ENCODE measurements at regions not wholly inside any gene's neighbourhood (a gene's known extent, or its start where the extent isn't known, plus 50 kb on each side); places are given as distances from the start of the nearest gene placed in this dataset.

DNA sequence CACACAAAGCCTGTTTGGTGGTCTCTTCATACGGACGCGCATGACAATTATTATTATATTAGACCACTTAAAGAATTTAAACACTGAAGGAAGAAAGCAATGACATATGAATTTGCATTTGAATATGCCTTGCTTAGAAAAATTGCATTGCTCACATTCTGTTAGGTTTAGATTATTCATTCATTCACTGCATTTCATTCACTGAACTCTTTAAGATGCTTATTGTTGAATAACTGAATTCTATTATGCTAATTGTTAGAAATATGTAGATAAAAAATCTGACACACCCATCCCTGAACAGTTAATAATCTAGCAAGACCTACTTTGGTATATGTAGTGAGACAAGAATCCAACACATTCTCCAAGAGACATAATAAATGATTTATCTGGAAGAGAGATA is 94.4 kb upstream of the PEX5L start:
- no peak overlapping the region for H3K4me3 ChIP-seq
- ATAC-seq (no peak), DNase-seq (ENCODE audit: low spot score) (no peak)
- no peak overlapping the region for H3K27ac ChIP-seq (ENCODE audit: low read depth)
- peaks cover 25% of the 10 kb centered on the region for H3K4me1 ChIP-seq (ENCODE audit: insufficient read depth)
- H3K9me2 ChIP-seq (ENCODE audit: insufficient read depth), result peaks cover 12% of the 10 kb centered on the region
- no peaks in the 10 kb centered on the region for H4K20me1 ChIP-seq (replicated peaks; ENCODE audit: insufficient read depth)
- H3K27me3 Mint-ChIP-seq (ENCODE audit: insufficient read depth, low read depth, poor library complexity), result peaks cover 1% of the 10 kb centered on the region
- no peaks in the 10 kb centered on the region for H3K79me2 ChIP-seq (replicated peaks; ENCODE audit: insufficient read depth)
- H3K4me3 Mint-ChIP-seq, result no peak overlapping the region
- peaks cover 26% of the 10 kb centered on the region for H3K9me3 Mint-ChIP-seq
- no peak overlapping the region for H3K4me2 ChIP-seq
- H3K4me1 Mint-ChIP-seq, result peaks cover 29% of the 10 kb centered on the region
- TF ChIP-seq, protein P1, sequence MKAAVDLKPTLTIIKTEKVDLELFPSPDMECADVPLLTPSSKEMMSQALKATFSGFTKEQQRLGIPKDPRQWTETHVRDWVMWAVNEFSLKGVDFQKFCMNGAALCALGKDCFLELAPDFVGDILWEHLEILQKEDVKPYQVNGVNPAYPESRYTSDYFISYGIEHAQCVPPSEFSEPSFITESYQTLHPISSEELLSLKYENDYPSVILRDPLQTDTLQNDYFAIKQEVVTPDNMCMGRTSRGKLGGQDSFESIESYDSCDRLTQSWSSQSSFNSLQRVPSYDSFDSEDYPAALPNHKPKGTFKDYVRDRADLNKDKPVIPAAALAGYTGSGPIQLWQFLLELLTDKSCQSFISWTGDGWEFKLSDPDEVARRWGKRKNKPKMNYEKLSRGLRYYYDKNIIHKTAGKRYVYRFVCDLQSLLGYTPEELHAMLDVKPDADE (IDR thresholded peaks at IDR 0.05), result no peak
- TF ChIP-seq EZH2phosphoT487 (IDR thresholded peaks at IDR 0.05; ENCODE audit: unreplicated experiment), result no peak
- no peaks in the 10 kb centered on the region for H3K27me3 ChIP-seq (ENCODE audit: insufficient read depth)
- H3K36me3 ChIP-seq (ENCODE audit: insufficient read depth), result no peaks in the 10 kb centered on the region
- H3K27ac Mint-ChIP-seq, result no peak overlapping the region
- H2AFZ ChIP-seq, result no peak overlapping the region
- H3F3A ChIP-seq (replicated peaks; ENCODE audit: low read depth), result no peaks in the 10 kb centered on the region; the same call in 1 of the 2 replicates
- H3K36me3 Mint-ChIP-seq (ENCODE audit: low read depth), result peaks cover 28% of the 10 kb centered on the region

DNA sequence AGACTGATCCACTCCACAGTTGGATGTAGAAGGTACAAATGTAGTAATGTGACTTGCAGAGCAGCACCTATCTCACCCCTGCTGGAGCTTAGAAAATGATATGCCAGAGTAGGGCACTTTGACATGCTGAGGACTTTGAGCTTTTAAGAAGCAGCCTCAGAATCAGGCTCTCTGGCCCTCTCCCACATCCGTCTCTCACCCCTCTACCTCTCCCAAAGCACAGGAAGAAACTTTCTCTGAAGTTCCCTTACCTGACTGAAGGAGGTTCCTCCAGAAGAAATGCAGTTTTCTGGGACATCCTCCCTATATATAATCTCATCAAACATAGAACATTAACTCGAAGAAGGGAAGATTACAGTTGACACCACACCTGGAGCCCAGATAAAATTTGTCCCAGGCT is 98.4 kb upstream of the PEX5L start:
- Histone ChIP-seq H3K36me3 (ENCODE audit: insufficient read depth) (no peaks in the 10 kb centered on the region), H3F3A (replicated peaks; ENCODE audit: low read depth) (no peaks in the 10 kb centered on the region; the same call in 1 of the 2 replicates), H3K4me1 (ENCODE audit: insufficient read depth) (peaks cover 28% of the 10 kb centered on the region), H3K4me3 (no peak overlapping the region), H3K27ac (ENCODE audit: low read depth) (no peak overlapping the region), H4K20me1 (replicated peaks; ENCODE audit: insufficient read depth) (no peaks in the 10 kb centered on the region), H2AFZ (peak overlapping the region; percentile 43), H3K9me2 (ENCODE audit: insufficient read depth) (peaks cover 9% of the 10 kb centered on the region), H3K27me3 (ENCODE audit: insufficient read depth) (no peaks in the 10 kb centered on the region), H3K4me2 (peak overlapping the region; percentile 28; the same call in 1 of the 2 replicates), H3K79me2 (replicated peaks; ENCODE audit: insufficient read depth) (no peaks in the 10 kb centered on the region)
- DNase-seq (ENCODE audit: low spot score) (no peak), ATAC-seq (no peak; the same call in 1 of the 3 replicates)
- peaks cover 29% of the 10 kb centered on the region for H3K4me1 Mint-ChIP-seq
- peaks cover 4% of the 10 kb centered on the region; the same call in 1 of the 3 replicates for H3K9me3 Mint-ChIP-seq
- H3K27ac Mint-ChIP-seq, result no peak overlapping the region
- H3K27me3 Mint-ChIP-seq (ENCODE audit: insufficient read depth, low read depth, poor library complexity), result no peaks in the 10 kb centered on the region
- H3K36me3 Mint-ChIP-seq (ENCODE audit: low read depth), result peaks cover under 1% of the 10 kb centered on the region; the same call in 2 of the 3 replicates
- no peak overlapping the region for H3K4me3 Mint-ChIP-seq
- TF ChIP-seq, protein P2, sequence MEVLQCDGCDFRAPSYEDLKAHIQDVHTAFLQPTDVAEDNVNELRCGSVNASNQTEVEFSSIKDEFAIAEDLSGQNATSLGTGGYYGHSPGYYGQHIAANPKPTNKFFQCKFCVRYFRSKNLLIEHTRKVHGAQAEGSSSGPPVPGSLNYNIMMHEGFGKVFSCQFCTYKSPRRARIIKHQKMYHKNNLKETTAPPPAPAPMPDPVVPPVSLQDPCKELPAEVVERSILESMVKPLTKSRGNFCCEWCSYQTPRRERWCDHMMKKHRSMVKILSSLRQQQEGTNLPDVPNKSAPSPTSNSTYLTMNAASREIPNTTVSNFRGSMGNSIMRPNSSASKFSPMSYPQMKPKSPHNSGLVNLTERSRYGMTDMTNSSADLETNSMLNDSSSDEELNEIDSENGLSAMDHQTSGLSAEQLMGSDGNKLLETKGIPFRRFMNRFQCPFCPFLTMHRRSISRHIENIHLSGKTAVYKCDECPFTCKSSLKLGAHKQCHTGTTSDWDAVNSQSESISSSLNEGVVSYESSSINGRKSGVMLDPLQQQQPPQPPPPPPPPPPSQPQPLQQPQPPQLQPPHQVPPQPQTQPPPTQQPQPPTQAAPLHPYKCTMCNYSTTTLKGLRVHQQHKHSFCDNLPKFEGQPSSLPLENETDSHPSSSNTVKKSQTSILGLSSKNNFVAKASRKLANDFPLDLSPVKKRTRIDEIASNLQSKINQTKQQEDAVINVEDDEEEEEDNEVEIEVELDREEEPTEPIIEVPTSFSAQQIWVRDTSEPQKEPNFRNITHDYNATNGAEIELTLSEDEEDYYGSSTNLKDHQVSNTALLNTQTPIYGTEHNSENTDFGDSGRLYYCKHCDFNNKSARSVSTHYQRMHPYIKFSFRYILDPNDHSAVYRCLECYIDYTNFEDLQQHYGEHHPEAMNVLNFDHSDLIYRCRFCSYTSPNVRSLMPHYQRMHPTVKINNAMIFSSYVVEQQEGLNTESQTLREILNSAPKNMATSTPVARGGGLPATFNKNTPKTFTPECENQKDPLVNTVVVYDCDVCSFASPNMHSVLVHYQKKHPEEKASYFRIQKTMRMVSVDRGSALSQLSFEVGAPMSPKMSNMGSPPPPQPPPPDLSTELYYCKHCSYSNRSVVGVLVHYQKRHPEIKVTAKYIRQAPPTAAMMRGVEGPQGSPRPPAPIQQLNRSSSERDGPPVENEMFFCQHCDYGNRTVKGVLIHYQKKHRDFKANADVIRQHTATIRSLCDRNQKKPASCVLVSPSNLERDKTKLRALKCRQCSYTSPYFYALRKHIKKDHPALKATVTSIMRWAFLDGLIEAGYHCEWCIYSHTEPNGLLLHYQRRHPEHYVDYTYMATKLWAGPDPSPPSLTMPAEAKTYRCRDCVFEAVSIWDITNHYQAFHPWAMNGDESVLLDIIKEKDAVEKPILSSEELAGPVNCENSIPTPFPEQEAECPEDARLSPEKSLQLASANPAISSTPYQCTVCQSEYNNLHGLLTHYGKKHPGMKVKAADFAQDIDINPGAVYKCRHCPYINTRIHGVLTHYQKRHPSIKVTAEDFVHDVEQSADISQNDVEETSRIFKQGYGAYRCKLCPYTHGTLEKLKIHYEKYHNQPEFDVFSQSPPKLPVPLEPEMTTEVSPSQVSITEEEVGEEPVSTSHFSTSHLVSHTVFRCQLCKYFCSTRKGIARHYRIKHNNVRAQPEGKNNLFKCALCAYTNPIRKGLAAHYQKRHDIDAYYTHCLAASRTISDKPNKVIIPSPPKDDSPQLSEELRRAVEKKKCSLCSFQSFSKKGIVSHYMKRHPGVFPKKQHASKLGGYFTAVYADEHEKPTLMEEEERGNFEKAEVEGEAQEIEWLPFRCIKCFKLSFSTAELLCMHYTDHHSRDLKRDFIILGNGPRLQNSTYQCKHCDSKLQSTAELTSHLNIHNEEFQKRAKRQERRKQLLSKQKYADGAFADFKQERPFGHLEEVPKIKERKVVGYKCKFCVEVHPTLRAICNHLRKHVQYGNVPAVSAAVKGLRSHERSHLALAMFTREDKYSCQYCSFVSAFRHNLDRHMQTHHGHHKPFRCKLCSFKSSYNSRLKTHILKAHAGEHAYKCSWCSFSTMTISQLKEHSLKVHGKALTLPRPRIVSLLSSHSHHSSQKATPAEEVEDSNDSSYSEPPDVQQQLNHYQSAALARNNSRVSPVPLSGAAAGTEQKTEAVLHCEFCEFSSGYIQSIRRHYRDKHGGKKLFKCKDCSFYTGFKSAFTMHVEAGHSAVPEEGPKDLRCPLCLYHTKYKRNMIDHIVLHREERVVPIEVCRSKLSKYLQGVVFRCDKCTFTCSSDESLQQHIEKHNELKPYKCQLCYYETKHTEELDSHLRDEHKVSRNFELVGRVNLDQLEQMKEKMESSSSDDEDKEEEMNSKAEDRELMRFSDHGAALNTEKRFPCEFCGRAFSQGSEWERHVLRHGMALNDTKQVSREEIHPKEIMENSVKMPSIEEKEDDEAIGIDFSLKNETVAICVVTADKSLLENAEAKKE (CRISPR knock-in tag; IDR thresholded peaks at IDR 0.05), result no peak
- TF ChIP-seq CREB1 (CRISPR knock-in tag; IDR thresholded peaks at IDR 0.05; ENCODE audit: low read depth) (no peak), NANOG (IDR thresholded peaks at IDR 0.05; ENCODE audit: borderline replicate concordance) (no peak), EZH2 (IDR thresholded peaks at IDR 0.05; ENCODE audit: low read depth, unreplicated experiment) (no peak), ZNF114 (CRISPR knock-in tag; IDR thresholded peaks at IDR 0.05) (no peak), POLR2AphosphoS5 (IDR thresholded peaks at IDR 0.05; ENCODE audit: low read depth) (no peak), STAT1 (IDR thresholded peaks at IDR 0.05; ENCODE audit: unreplicated experiment) (no peak)
- TF ChIP-seq, protein P1 (IDR thresholded peaks at IDR 0.05), result no peak
- TF ChIP-seq, protein P3, sequence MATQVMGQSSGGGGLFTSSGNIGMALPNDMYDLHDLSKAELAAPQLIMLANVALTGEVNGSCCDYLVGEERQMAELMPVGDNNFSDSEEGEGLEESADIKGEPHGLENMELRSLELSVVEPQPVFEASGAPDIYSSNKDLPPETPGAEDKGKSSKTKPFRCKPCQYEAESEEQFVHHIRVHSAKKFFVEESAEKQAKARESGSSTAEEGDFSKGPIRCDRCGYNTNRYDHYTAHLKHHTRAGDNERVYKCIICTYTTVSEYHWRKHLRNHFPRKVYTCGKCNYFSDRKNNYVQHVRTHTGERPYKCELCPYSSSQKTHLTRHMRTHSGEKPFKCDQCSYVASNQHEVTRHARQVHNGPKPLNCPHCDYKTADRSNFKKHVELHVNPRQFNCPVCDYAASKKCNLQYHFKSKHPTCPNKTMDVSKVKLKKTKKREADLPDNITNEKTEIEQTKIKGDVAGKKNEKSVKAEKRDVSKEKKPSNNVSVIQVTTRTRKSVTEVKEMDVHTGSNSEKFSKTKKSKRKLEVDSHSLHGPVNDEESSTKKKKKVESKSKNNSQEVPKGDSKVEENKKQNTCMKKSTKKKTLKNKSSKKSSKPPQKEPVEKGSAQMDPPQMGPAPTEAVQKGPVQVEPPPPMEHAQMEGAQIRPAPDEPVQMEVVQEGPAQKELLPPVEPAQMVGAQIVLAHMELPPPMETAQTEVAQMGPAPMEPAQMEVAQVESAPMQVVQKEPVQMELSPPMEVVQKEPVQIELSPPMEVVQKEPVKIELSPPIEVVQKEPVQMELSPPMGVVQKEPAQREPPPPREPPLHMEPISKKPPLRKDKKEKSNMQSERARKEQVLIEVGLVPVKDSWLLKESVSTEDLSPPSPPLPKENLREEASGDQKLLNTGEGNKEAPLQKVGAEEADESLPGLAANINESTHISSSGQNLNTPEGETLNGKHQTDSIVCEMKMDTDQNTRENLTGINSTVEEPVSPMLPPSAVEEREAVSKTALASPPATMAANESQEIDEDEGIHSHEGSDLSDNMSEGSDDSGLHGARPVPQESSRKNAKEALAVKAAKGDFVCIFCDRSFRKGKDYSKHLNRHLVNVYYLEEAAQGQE (IDR thresholded peaks at IDR 0.05; ENCODE audit: unreplicated experiment), result no peak

Measured in GM23338 (cell line).